Karpas-422 (cell line): ENCODE measurements at regions not wholly inside any gene's neighbourhood (a gene's known extent, or its start where the extent isn't known, plus 50 kb on each side); places are given as distances from the start of the nearest gene placed in this dataset.

ENCODE experiments used
- DNase-seq: peaks from one replicate; pipeline ENCODE4 v3.0.0-alpha.2; 2015
- H2AFZ ChIP-seq: fragments of 200-600 bp; sonication (generic); 2 replicates; pipeline ENCODE4 v1.6.1; 2014; ENCODE audit warnings: antibody characterized with exemption, low read length, mixed read lengths
- H3K27ac ChIP-seq: fragments of 200-600 bp; sonication (generic); 2 replicates; pipeline ENCODE4 v1.5.1; 2014; ENCODE audit warnings: mild to moderate bottlenecking, low read length, moderate library complexity
- H3K27me3 ChIP-seq: fragments of 200-600 bp; sonication (generic); 2 replicates; pipeline ENCODE4 v1.6.1; 2014; ENCODE audit warnings: low read length, mixed read lengths
- H3K36me3 ChIP-seq: fragments of 200-600 bp; sonication (generic); 2 replicates; pipeline ENCODE4 v1.6.1; 2014; ENCODE audit warnings: low read length, mixed read lengths; ENCODE audit not compliant: insufficient read depth
- H3K4me1 ChIP-seq: fragments of 200-600 bp; sonication (generic); 2 replicates; pipeline ENCODE4 v1.6.1; 2014; ENCODE audit warnings: mild to moderate bottlenecking, low read length, mixed read lengths
- H3K4me2 ChIP-seq: fragments of 200-600 bp; sonication (generic); 2 replicates; pipeline ENCODE4 v1.6.1; 2014; ENCODE audit warnings: low read length, low read depth, mild to moderate bottlenecking; ENCODE audit not compliant: poor library complexity, severe bottlenecking
- H3K4me3 ChIP-seq: fragments of 200-600 bp; sonication (generic); 2 replicates; pipeline ENCODE4 v1.5.1; 2014; ENCODE audit warnings: mild to moderate bottlenecking, antibody characterized with exemption, low read length, mixed read lengths
- H3K79me2 ChIP-seq: fragments of 200-600 bp; sonication (generic); 2 replicates; pipeline ENCODE4 v1.6.1; 2014; ENCODE audit warnings: mild to moderate bottlenecking, low read length, mixed read lengths
- H3K9ac ChIP-seq: fragments of 200-600 bp; sonication (generic); 2 replicates; pipeline ENCODE4 v1.6.0; 2014; ENCODE audit warnings: low read length
- H3K9me2 ChIP-seq: fragments of 200-600 bp; sonication (generic), shearing (Covaris generic); replicated peaks from 2 replicates; pipeline ENCODE4 v1.6.0; 2014; ENCODE audit warnings: mild to moderate bottlenecking, low read length, moderate library complexity; ENCODE audit not compliant: insufficient read depth
- H3K9me3 ChIP-seq: fragments of 300-700, 200-600 bp; sonication (generic); 2 replicates; pipeline ENCODE4 v1.6.1; 2014; ENCODE audit warnings: low read length, mixed read lengths
- H4K20me1 ChIP-seq: fragments of 200-600 bp; sonication (generic); 2 replicates; pipeline ENCODE4 v1.6.1; 2014; ENCODE audit warnings: mild to moderate bottlenecking, antibody characterized with exemption, low read length, low read depth; ENCODE audit not compliant: insufficient read depth

GRCh38 chr14:87430810-87431209 lies 562.2 kb downstream of the GALC start:
- Histone ChIP-seq H2AFZ (no peak overlapping the region), H3K9ac (no peak overlapping the region), H3K27me3 (no peaks in the 10 kb centered on the region), H3K79me2 (no peaks in the 10 kb centered on the region), H3K27ac (no peak overlapping the region), H4K20me1 (no peaks in the 10 kb centered on the region), H3K4me2 (no peak overlapping the region), H3K36me3 (0 out of 2 replicates have a peak, but pooled peaks cover 3% of the 10 kb centered on the region), H3K4me3 (no peak overlapping the region), H3K4me1 (no peaks in the 10 kb centered on the region), H3K9me3 (no peaks in the 10 kb centered on the region), H3K9me2 (no peaks in the 10 kb centered on the region)
- no peak for DNase-seq

GRCh38 chr14:87430214-87430613 lies 562.8 kb downstream of the GALC start:
- H3K79me2 ChIP-seq: no peaks in the 10 kb centered on the region
- H3K9me3 ChIP-seq: no peaks in the 10 kb centered on the region
- no peak overlapping the region for H3K4me2 ChIP-seq
- no peak for DNase-seq
- 0 out of 2 replicates have a peak, but pooled peaks cover 3% of the 10 kb centered on the region for H3K36me3 ChIP-seq
- H4K20me1 ChIP-seq: no peaks in the 10 kb centered on the region
- H3K4me1 ChIP-seq: no peaks in the 10 kb centered on the region
- H2AFZ ChIP-seq: no peak overlapping the region
- H3K9me2 ChIP-seq: no peaks in the 10 kb centered on the region
- H3K27ac ChIP-seq: no peak overlapping the region
- H3K4me3 ChIP-seq: no peak overlapping the region
- no peaks in the 10 kb centered on the region for H3K27me3 ChIP-seq
- H3K9ac ChIP-seq: no peak overlapping the region

- Histone ChIP-seq H3K36me3 (peaks cover 19% of the 10 kb centered on the region), H3K79me2 (no peaks in the 10 kb centered on the region), H3K27ac (no peak overlapping the region), H3K4me2 (no peak overlapping the region), H3K4me1 (no peaks in the 10 kb centered on the region), H3K4me3 (no peak overlapping the region), H3K9ac (no peak overlapping the region), H4K20me1 (no peaks in the 10 kb centered on the region), H3K9me2 (no peaks in the 10 kb centered on the region), H2AFZ (no peak overlapping the region), H3K9me3 (no peaks in the 10 kb centered on the region), H3K27me3 (no peaks in the 10 kb centered on the region)
- no peak for DNase-seq
These were observed 573.1 kb downstream of the GALC start for GRCh38 chr14:87419925-87420324.

- no peak for DNase-seq
- Histone ChIP-seq H2AFZ (0 out of 2 replicates have a peak overlapping the region, but pooled peaks have one; percentile 25), H4K20me1 (no peaks in the 10 kb centered on the region)
These were observed 581.6 kb downstream of the GALC start for GRCh38 chr14:87411370-87411769.

GRCh38 chr14:87409393-87409792 lies 583.6 kb downstream of the GALC start:
- H3K4me3 ChIP-seq: no peak overlapping the region
- no peak for DNase-seq
- no peaks in the 10 kb centered on the region for H3K36me3 ChIP-seq
- no peak overlapping the region for H3K27ac ChIP-seq
- H3K9me2 ChIP-seq: no peaks in the 10 kb centered on the region
- no peak overlapping the region for H3K4me2 ChIP-seq
- H3K4me1 ChIP-seq: 0 out of 2 replicates have a peak, but pooled peaks cover 3% of the 10 kb centered on the region
- H2AFZ ChIP-seq: no peak overlapping the region
- H3K79me2 ChIP-seq: no peaks in the 10 kb centered on the region
- no peaks in the 10 kb centered on the region for H3K9me3 ChIP-seq
- H3K27me3 ChIP-seq: no peaks in the 10 kb centered on the region
- no peak overlapping the region for H3K9ac ChIP-seq
- H4K20me1 ChIP-seq: no peaks in the 10 kb centered on the region

More at GRCh38 chr14:87411370-87411769, 581.6 kb downstream of the GALC start:
- Histone ChIP-seq H3K4me2 (no peak overlapping the region), H3K4me3 (no peak overlapping the region), H3K9me2 (no peaks in the 10 kb centered on the region), H3K9me3 (no peaks in the 10 kb centered on the region), H3K27ac (no peak overlapping the region), H3K9ac (no peak overlapping the region), H3K79me2 (no peaks in the 10 kb centered on the region), H3K4me1 (0 out of 2 replicates have a peak, but pooled peaks cover 3% of the 10 kb centered on the region), H3K27me3 (no peaks in the 10 kb centered on the region), H3K36me3 (no peaks in the 10 kb centered on the region)

GRCh38 chr14:87407344-87407743 lies 585.6 kb downstream of the GALC start:
- Histone ChIP-seq H3K4me2 (no peak overlapping the region), H3K4me3 (no peak overlapping the region), H3K9me3 (no peaks in the 10 kb centered on the region), H3K4me1 (0 out of 2 replicates have a peak, but pooled peaks cover 3% of the 10 kb centered on the region), H3K27me3 (no peaks in the 10 kb centered on the region), H3K36me3 (no peaks in the 10 kb centered on the region), H2AFZ (no peak overlapping the region), H3K9ac (no peak overlapping the region), H3K27ac (no peak overlapping the region), H3K9me2 (no peaks in the 10 kb centered on the region), H4K20me1 (no peaks in the 10 kb centered on the region), H3K79me2 (no peaks in the 10 kb centered on the region)
- no peak for DNase-seq

- Histone ChIP-seq H3K4me3 (no peak overlapping the region), H3K79me2 (no peaks in the 10 kb centered on the region), H2AFZ (0 out of 2 replicates have a peak overlapping the region, but pooled peaks have one; percentile 3), H3K9me2 (no peaks in the 10 kb centered on the region), H3K27ac (no peak overlapping the region), H3K4me2 (no peak overlapping the region), H3K9me3 (no peaks in the 10 kb centered on the region), H3K36me3 (no peaks in the 10 kb centered on the region), H4K20me1 (no peaks in the 10 kb centered on the region), H3K4me1 (0 out of 2 replicates have a peak, but pooled peaks cover 3% of the 10 kb centered on the region), H3K27me3 (no peaks in the 10 kb centered on the region), H3K9ac (no peak overlapping the region)
- no peak for DNase-seq
These were observed 587.4 kb downstream of the GALC start for GRCh38 chr14:87405563-87405962.

- Histone ChIP-seq H3K9ac (peak overlapping the region; percentile 11; the same call in 1 of the 2 replicates), H3K36me3 (no peaks in the 10 kb centered on the region), H3K79me2 (no peaks in the 10 kb centered on the region), H4K20me1 (no peaks in the 10 kb centered on the region), H2AFZ (no peak overlapping the region), H3K9me2 (no peaks in the 10 kb centered on the region), H3K9me3 (no peaks in the 10 kb centered on the region), H3K4me1 (peaks cover 36% of the 10 kb centered on the region), H3K27me3 (no peaks in the 10 kb centered on the region), H3K4me3 (no peak overlapping the region), H3K27ac (no peak overlapping the region), H3K4me2 (peak overlapping the region; percentile 51)
- DNase-seq: peak; percentile 74
These were observed 595.5 kb downstream of the GALC start for GRCh38 chr14:87397499-87397898.
